GM18873 (cell line): ENCODE measurements at regions not wholly inside any gene's neighbourhood (a gene's known extent, or its start where the extent isn't known, plus 50 kb on each side); places are given as distances from the start of the nearest gene placed in this dataset.
"Not testable (repeated sequence)": the region's sequence is repeated elsewhere in the genome, so short reads cannot be mapped to it uniquely, and the experiment has no call there.

Experiments used
- ATAC-seq: cut with Tn5 transposase; IDR thresholded peaks from one replicate; pipeline ENCODE4 v1.9.1; 2021; ENCODE audit warnings: mild to moderate bottlenecking, moderate library complexity, moderate number of reproducible peaks; ENCODE audit not compliant: unreplicated experiment, low FRiP score

- no peak for ATAC-seq
Measured at GRCh38 chr20:23299673-23300050, 50.9 kb upstream of the NXT1 start.

GRCh38 chr20:23298926-23299672 is 51.5 kb upstream of the NXT1 start:
- ATAC-seq: no peak

- no peak for ATAC-seq
Measured at GRCh38 chr20:23298155-23298554, 52.4 kb upstream of the NXT1 start.

- no peak for ATAC-seq
Measured at GRCh38 chr20:23296841-23297701, 53.5 kb upstream of the NXT1 start.

GRCh38 chr20:23295934-23296333 is 54.7 kb upstream of the NXT1 start:
- ATAC-seq: no peak

GRCh38 chr20:23294671-23295070 is 55.9 kb upstream of the NXT1 start:
- ATAC-seq: no peak

- no peak for ATAC-seq
Measured at GRCh38 chr20:23294166-23294565, 56.4 kb upstream of the NXT1 start.

GRCh38 chr20:23293689-23294088 is 56.9 kb upstream of the NXT1 start:
- no peak for ATAC-seq

- ATAC-seq: not testable (repeated sequence)
Measured at GRCh38 chr20:23292311-23292710, 58.3 kb upstream of the NXT1 start.

GRCh38 chr20:23291575-23292240 is 58.9 kb upstream of the NXT1 start:
- ATAC-seq: no peak

- no peak for ATAC-seq
Measured at GRCh38 chr20:23290761-23291574, 59.6 kb upstream of the NXT1 start.

- ATAC-seq: no peak
Measured at GRCh38 chr20:23289724-23290395, 60.7 kb upstream of the NXT1 start.

- no peak for ATAC-seq
Measured at GRCh38 chr20:23289249-23289648, 61.3 kb upstream of the NXT1 start.

GRCh38 chr20:23287354-23288190 is 63.0 kb upstream of the NXT1 start:
- no peak for ATAC-seq

GRCh38 chr20:23286346-23286745 is 64.2 kb upstream of the NXT1 start:
- ATAC-seq: no peak

- no peak for ATAC-seq
Measured at GRCh38 chr20:23285536-23285935, 65.1 kb upstream of the NXT1 start.

GRCh38 chr20:23284009-23284408 is 66.6 kb upstream of the NXT1 start:
- no peak for ATAC-seq

- no peak for ATAC-seq
Measured at GRCh38 chr20:23283096-23283850, 67.3 kb upstream of the NXT1 start.
